ENCODE measurements at regions not wholly inside any gene's neighbourhood (a gene's known extent, or its start where the extent isn't known, plus 50 kb on each side); places are given as distances from the start of the nearest gene placed in this dataset.
"Not testable (repeated sequence)": the region's sequence is repeated elsewhere in the genome, so short reads cannot be mapped to it uniquely, and the experiment has no call there.

GRCh38 chrX:34341258-34341657 lies 209.1 kb upstream of the FAM47A start:
- Histone ChIP-seq H3K4me1 (no peaks in the 10 kb centered on the region), H3K27me3 (no peaks in the 10 kb centered on the region), H3K27ac (no peak overlapping the region), H3K9me3 (no peaks in the 10 kb centered on the region), H3K4me3 (no peak overlapping the region), H3K36me3 (no peaks in the 10 kb centered on the region)
- no peak for TF ChIP-seq CTCF (IDR thresholded peaks at IDR 0.05)
- DNase-seq (ENCODE audit: low spot score) = no peak

- no peaks in the 10 kb centered on the region for H3K9me3 ChIP-seq
- no peak overlapping the region for H3K4me3 ChIP-seq
- no peak for TF ChIP-seq CTCF (IDR thresholded peaks at IDR 0.05)
- H3K4me1 ChIP-seq = no peaks in the 10 kb centered on the region
- H3K36me3 ChIP-seq = no peaks in the 10 kb centered on the region
- DNase-seq (ENCODE audit: low spot score) = no peak
- H3K27ac ChIP-seq = no peak overlapping the region
- no peaks in the 10 kb centered on the region for H3K27me3 ChIP-seq
Measured at GRCh38 chrX:34338046-34338445, 205.9 kb upstream of the FAM47A start.

- H3K4me3 ChIP-seq; H3K27me3 ChIP-seq; H3K27ac ChIP-seq; DNase-seq (ENCODE audit: low spot score); H3K4me1 ChIP-seq; H3K36me3 ChIP-seq; H3K9me3 ChIP-seq: not testable (repeated sequence)
Measured at GRCh38 chrX:34335376-34335775, 203.3 kb upstream of the FAM47A start.

GRCh38 chrX:34332334-34332733 lies 200.2 kb upstream of the FAM47A start:
- Histone ChIP-seq H3K27ac (no peak overlapping the region), H3K27me3 (no peaks in the 10 kb centered on the region), H3K4me3 (no peak overlapping the region), H3K36me3 (no peaks in the 10 kb centered on the region), H3K9me3 (no peaks in the 10 kb centered on the region), H3K4me1 (no peaks in the 10 kb centered on the region)
- TF ChIP-seq CTCF (IDR thresholded peaks at IDR 0.05) = peak in 1 of 2 donors; percentile 25
- no peak for DNase-seq (ENCODE audit: low spot score)

GRCh38 chrX:34325460-34325859 lies 193.3 kb upstream of the FAM47A start:
- no peak for TF ChIP-seq CTCF (IDR thresholded peaks at IDR 0.05)
- Histone ChIP-seq H3K27me3 (no peaks in the 10 kb centered on the region), H3K27ac (no peak overlapping the region), H3K36me3 (no peaks in the 10 kb centered on the region), H3K9me3 (no peaks in the 10 kb centered on the region), H3K4me1 (no peaks in the 10 kb centered on the region), H3K4me3 (no peak overlapping the region)
- no peak for DNase-seq (ENCODE audit: low spot score)

GRCh38 chrX:34320424-34320823 lies 188.3 kb upstream of the FAM47A start:
- not testable (repeated sequence) for H3K27me3 ChIP-seq; H3K36me3 ChIP-seq; H3K4me3 ChIP-seq; H3K9me3 ChIP-seq; H3K4me1 ChIP-seq; H3K27ac ChIP-seq; DNase-seq (ENCODE audit: low spot score)

- H3K36me3 ChIP-seq = no peaks in the 10 kb centered on the region
- TF ChIP-seq CTCF (IDR thresholded peaks at IDR 0.05) = peak; percentile 41 to 63
- H3K27ac ChIP-seq = no peak overlapping the region
- H3K27me3 ChIP-seq = no peaks in the 10 kb centered on the region
- H3K4me3 ChIP-seq = no peak overlapping the region
- no peaks in the 10 kb centered on the region for H3K9me3 ChIP-seq
- DNase-seq (ENCODE audit: low spot score) = no peak
- H3K4me1 ChIP-seq = no peaks in the 10 kb centered on the region
Measured at GRCh38 chrX:34300871-34301270, 168.8 kb upstream of the FAM47A start.

All from right atrium auricular region (tissue), 2 donors.